Dermis microvascular lymphatic vessel endothelial cell (primary cell): ENCODE measurements at regions not wholly inside any gene's neighbourhood (a gene's known extent, or its start where the extent isn't known, plus 50 kb on each side); places are given as distances from the start of the nearest gene placed in this dataset.

ENCODE experiments used
- DNase-seq, 2 donors: peaks; one replicate each; pipeline versions ENCODE4 v3.0.0 to v3.0.0-alpha.2; 2010; ENCODE audit warnings: low read depth in 2 of 2

DNA sequence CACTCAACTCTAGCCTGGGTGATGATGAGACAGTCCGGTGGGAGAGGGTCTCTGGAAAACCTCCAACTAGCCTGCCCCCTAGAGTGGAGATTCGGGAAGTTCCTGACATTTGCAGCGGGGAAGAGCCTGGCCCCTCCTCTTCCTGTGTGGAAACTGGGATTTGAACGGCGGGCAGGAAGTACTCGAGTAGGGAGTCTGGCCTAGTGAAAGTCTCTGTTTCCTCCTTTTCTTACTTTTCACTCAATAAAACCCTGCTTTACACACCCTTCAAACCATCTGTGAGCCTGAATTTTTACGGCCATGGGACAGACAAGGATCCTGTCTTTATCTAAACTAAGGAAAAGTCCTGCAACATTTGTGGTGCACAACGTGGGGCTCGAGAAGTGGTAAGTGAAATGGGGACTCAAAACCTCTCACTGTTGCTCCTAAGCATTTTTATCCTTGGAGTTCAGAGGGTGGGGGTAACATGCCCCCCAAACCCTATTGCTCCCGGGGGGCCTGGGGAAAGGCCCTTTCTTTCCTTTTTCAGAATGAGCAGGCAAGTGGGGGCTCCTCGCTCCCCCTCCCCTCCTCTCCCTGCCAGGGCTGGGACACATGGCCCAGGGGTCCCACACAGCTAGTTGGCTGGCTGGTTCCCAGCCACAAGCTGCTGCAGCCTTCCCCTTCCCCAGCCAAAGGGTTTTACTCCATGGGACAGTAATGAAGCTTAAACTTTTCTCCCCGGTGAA, 224.7 kb upstream of the GBE1 start:
- no peak for DNase-seq

DNA sequence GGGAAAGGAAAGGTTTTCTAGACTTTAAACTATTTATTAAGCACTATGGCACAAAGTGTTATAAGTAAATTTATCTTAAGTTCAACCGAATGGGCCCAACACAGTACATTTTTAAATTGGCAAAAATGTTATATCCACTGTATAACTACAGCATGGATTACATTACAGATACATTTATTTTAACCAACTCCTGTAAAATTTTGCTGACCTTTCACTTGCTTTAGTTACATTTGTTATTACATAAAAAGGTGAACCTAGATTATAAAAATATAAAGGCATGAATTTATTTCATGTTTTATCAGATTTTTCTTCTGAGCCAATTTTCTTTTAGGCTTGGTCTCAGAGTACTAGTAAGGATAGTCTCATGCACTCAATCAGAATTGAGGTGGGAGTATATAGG, 221.9 kb upstream of the GBE1 start:
- no peak for DNase-seq

DNA sequence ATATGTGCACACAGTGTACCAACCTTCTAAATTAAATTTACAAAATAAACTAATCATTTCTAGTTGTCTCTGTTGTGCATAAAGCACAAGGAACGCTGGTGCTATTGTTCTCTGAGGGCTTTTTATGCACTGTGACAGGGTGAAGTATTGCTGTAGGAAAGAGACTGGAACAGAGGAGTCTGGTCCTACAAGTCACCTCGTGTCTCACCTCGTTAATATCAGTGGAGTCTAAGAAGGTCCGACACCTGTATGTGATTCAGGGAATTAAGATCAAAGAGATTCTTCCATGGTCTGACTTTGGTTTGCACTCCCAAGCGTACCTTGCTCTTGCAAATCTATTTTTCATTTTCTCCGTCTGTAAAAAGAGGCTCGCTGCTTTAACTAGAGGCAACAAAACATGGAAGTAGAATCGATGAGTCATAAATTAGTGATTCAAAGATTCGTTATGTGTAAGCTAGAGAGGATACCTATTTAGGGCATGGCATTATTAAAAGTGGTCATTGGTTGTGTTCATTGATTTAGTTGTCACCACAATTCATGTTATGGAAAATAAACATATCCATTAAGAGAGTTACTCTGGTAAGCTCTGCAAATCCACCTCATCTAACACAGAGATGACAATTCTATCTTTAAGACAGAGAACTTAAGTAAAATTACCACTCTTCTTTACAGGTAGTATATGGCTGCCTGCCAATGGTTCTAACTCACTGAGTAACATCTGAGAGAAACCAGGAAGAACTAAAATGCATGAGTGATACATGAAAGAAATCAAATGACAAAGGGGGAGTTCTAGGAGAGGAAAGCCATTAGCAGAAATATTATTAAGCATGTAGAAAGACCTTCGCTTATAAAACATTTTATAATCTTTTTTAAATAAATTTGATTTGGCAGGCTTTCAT, 219.4 kb upstream of the GBE1 start:
- DNase-seq: no peak

DNA sequence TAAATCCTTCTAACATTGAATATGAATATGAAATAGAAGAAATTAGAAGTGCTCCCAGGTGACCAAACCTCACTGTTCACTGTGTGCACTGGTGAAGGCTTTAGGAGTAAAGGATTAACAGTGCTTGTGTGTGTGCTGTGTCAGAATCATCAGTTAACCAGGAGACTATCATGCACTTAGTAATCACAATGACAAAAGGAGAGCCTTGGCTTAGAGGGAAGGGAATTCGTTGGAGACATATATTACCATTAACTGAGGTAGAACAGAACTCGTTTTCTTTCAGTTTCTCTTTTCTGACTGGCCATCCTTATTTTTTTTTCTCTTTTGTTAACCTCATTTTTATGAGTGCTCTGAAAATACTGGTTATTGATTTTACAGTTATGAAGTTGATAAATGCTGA, 213.3 kb upstream of the GBE1 start:
- DNase-seq: no peak

DNA sequence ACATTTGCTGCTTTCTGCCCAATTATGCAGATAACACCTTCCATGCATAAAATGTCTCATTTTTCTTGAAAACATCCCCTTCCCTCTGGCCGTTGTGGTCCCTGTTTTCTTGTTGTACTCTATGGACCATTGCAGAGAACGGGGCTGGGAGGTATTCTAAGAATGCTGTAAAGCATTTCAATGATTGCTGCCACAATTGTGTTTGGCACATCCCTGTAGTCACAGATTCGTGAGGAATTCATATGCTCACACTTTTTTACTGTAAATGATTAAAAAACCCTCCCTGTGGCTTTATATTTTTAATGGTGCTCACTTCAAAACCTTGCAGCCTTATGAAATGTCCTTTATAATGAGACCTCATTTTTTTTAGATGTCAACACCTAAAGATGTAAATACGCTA, 207.2 kb upstream of the GBE1 start:
- no peak for DNase-seq

DNA sequence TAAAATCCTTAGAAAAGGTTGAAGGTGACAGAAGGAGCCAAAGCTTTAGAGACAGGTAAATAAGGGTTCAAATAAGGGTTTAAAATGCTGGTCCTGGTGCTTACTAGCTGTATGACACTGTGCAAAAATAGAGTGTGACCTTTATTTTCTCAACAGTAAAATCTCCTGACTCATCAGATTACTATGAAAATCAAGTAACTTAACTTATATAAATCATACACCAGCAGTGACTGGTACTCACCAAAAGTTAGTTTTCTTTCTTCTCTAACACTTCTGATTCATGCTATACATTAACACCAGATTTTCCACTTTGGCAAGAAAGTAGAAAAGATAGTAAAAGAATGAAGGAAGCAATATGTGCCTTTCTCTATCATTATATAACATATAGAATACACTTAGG, 205.9 kb upstream of the GBE1 start:
- no peak for DNase-seq

DNA sequence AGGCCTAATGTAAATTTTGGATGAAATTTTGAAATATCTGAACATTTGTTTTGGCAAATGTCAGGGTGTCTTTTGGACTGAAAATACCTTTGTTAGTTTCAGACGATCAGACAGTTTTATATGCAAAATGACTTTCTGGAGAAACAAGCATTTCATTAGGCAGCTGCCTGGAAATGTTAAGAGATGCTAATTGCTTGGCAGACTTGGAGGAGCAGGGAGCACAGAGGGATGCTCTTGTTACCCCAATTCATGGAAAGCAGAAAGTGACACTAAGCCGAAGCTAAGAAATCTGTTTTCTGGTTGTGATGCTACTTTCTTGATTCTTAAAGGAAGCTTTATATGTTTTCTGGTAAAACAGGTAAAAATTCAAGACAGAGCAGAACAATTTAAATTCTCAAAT, 204.3 kb upstream of the GBE1 start:
- no peak for DNase-seq

DNA sequence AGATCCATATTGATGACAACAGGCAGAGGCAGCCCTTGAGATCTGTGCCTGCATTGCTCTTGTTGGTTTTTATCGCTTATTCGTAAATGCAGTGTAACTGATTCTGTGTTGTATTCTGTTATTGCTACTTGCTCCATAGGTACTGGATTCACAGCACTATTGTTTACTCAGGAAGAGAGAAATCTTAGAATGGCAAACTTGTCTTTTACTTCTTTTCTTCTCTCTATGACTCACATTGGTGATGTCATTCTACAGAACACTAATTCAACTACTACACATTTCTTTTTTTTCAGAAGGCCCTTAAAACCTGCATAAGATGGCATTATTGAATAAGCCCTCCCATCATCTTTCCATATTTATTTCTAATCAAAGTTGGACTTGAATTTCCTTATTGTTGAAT, 201.0 kb upstream of the GBE1 start:
- no peak for DNase-seq

DNA sequence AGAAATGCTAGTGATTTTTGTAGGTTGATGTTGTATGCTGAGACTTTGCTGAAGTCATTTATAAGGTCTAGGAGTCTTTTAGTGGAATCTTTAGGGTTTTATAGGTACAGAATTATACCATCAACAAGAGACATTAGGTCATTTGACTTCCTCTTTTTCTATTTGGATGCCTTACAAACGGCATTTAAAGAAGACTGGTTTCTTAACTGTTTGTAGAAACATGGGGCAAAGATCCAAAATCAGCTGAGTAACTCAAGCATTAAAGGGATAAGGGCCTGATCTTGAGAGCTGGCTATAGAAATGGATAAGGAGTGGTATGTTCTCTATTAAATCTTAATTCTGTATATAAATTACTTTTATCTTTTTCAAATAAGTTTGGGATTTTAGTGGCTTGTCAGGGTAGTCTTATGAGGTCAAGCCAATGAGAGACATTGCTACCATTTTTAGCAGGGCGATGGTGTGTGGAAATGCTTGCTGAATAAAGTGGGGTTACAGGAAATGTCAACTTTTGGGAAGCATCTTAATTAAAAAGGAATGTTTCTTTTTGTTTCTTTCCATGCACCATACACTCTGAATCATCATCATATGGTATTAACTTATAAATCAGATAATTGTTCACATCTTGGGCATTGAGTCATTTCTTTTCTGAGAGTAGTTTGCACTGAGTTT, 197.7 kb upstream of the GBE1 start:
- DNase-seq: no peak

DNA sequence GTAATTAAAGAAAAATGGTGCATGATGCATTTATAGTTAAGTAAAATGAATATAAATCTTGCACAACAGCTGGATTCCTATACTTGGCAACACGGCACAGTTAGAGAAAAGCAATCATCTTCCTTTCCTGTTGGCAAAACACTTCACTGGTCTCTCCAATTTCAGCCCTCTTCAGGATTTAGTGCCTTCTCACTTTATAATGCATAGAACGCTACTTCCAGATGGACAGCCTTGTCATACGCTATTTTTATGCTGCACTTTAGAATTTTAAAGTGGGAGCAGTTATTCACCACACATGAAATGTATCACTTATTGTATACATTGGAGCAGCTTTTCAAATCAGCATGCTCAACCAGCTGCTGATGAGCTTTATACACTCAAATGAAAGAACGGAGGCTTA, 194.4 kb upstream of the GBE1 start:
- DNase-seq: no peak

DNA sequence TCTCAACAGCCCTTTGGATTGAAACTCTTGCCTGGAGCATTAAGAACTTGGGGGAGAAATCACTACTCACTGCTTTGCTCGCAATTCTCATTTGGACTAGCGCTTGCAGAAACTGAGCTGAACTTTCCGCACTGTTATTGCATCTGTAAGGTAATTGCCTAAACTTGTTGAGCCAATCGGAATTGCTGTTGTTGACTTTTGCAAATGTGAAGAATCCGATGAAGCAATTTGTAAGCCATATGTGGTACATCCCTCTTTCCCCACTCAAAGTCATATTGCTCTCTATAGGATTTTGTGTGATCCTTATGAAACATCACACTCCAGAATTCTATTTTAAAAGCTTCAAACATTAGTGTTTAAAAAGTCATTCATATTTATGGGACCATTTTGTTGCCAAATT, 191.7 kb upstream of the GBE1 start:
- DNase-seq: no peak

DNA sequence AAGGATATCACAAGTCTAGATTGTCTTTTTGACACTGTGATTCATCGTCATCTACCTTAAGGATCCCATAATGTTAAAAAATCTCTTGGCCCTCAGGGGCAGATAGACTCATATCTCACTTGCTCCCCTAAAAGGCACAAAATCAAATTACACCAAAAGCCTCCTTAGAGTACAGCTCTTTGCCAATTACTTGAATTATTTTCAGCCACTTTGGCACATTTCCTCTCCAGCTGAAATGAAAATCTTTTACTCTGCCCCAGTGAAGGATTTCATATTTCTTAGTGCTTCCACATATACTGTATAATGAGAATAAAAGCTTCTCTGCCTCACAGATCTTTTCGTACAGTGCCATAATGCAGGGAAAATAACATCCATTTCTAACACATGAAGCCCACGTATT, 190.7 kb upstream of the GBE1 start:
- no peak for DNase-seq

DNA sequence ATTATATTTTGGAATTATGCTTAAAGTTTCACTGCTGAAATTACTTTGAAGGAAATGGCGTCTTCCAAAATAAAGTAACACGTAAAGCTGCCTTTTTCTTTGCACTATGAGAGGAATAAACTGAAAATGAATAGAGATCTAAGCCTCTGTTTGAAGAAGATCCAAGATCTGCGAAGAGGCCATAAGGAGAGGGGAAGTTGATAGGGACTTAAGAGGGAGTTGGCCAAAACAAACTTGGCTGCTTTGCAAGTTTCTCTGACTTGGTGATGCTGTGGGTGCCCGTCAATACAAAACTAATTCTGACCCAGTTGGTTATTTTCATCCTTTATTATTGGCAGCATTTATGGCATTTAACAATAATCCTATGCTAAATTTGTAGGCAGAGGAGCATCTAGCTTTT, 190.2 kb upstream of the GBE1 start:
- no peak for DNase-seq

DNA sequence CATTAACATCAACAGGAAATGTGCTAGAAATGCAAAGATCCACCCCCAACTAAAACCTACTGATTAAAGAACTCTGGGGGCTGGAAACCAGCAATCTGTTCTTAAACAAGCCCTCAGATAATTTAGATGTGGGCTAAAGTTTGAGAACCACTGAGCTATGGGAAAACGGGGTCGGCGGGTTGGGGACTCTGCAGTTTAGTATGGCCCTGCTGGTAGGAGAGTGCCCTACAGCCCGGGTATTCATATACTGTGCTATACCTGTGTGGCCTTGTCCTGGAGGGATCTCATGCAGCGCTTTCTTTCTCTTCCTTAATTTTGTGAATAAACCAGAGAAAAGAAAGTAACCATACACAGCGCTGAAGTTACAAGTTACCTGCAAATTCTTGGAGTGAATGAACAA, 189.7 kb upstream of the GBE1 start:
- DNase-seq: no peak

DNA sequence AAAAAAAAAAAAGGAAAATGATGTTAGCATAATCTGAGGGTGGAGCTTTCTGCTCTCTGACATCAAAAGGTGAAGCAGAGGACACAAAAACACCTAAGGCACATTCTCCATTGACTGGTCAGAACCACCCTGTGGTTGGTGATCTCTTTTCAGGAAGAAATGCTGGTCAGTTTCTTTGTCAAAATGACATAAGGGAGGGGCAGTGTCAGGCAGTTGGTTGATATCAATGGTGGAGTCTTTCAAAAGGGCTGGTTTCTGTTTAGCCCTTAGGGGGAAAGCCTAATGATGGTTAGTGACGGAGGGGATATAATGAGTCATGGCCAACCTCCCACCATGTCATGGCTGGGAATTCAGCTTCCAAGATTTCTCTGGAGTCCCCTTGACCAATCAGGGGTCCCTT, 185.9 kb upstream of the GBE1 start:
- DNase-seq: no peak

DNA sequence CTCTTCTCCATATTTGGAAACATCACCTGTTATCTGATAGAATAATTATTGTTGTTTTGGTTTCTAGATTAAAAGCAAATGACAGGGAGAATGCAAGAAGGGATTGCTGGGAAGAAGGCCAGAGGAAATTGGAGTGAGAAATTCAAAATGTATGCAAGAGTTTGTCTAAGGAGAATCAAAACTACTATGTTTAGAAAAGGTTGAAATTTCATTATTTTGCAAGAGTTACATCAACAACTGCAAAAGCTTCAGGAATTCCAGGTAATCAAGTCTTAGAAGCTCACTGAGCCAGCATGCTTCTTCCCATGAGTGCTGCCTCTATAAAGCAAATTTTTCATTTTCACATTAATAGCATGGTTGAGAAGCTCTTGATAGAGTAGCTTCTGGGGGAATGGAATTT, 177.2 kb upstream of the GBE1 start:
- DNase-seq: no peak

DNA sequence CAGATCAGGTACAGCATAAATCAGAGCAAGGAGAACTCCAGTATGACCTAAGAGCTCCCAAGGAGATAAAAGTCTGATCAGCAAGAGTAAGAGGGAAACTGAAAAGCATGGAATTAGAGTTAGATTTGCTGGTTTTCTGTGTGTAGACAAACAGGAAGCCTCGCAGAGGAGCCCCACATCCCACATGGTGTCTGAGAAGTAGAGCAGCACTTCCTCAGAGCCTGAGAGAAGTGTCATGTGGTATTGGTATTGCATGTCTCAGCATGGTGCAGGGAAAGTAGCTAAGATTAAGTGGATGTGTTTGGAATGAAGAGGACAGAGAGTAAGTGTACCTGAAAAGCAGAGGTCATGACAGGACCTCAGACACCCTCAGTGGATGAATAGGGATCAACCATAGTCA, 175.4 kb upstream of the GBE1 start:
- no peak for DNase-seq

DNA sequence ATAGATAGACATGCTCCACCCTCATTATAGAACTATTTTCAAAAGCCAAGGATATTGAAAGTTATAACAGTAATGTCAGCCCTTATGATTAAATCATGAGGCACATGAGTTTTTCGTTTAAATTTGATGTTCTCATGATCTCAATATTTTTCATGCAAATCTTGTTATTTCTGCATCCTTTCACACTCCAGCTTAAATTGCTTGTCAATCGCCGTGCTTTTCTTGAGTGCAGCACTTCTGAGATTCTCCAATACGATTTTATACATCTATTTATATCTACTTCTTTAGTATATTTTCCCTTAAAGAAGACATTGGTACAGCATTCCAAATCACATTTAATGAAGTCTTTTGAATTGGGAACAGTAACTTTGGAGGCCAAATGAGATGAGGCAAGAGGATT, 171.2 kb upstream of the GBE1 start:
- no peak for DNase-seq

DNA sequence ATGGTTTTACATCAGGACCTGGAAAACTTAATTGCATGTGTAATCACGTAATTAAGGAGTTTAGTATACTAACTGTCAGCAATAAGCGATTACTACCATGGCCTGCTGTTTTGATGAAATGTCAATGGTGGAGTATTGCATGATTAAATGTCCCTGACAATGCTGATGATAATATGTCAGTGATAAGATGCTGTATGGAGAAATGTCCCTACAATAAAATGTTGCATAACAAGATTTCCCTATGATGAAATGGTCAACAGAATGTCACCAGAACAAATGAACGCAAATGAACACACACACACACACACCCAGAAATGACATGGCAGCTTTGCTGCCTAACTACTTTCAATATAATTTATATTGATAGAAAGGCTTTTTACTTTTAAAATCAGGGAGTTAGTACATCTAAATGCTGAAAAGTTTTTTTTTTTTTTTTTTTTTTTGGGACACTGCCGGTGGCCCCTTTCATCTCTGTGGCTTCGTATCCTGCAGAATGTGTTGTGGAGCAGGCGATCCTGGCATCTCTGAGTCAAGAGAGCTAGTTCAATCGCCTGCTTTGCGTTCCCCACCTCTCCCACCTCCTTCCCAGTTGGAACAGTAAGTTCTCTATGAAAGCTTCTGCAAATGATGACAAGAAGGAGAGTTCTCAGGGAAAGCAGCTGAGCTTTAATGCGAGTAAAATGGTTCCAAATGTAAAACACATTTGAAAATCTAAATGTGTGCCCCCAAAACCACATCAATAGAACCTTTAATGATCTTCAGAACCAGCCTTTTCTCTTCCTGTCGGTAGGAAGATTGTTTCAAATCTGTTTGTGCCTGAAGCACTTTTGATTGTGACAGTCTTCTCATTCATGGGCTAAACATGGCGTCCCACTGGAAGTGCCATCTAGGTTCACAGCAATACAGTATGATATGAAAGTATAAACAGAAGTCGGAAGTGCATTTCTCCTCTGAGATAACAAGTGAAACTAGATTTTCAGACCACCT, 170.1 kb upstream of the GBE1 start:
- no peak for DNase-seq

DNA sequence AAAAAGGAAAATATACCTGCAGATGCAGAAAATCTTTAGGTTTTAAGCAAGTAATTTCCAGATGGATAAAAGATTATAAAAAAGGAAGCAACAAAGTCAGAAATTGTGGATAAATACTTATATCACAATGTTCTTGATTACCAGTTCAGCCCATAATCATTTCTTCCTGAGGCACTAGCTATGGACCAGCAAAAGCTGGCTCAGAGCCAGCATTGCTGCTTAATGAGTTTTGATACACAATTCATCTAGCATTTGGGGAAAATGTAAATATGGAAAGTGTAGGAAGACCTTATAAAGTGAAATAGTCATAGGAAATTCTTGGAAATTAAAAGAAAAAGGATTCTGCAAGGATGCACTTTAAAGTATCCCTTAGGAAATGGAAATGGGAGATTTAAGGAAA, 168.3 kb upstream of the GBE1 start:
- DNase-seq: no peak

DNA sequence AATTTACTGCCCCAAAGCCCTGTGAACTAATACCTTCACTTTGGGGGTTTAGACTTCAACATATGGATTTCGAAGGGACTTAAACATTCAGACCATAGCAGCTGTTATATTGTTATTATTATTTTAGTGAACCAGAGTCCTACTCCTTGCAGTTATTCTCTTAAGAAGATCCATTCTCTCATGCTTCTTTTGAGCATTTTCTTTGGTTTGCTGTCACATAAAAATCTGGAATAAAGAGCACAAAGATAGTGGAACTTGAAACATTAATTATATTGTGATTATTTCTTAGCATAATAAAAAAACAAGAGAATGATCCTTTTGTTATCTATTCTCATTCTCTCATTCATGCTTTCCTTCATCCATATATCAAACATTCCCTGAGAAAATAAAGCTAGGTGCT, 166.4 kb upstream of the GBE1 start:
- no peak for DNase-seq
